ENCODE measurements at regions not wholly inside any gene's neighbourhood (a gene's known extent, or its start where the extent isn't known, plus 50 kb on each side); places are given as distances from the start of the nearest gene placed in this dataset.
"Not testable (repeated sequence)": the region's sequence is repeated elsewhere in the genome, so short reads cannot be mapped to it uniquely, and the experiment has no call there.

GRCh38 chr2:11923935-11924334, 177.5 kb downstream of the LPIN1 start:
- DNase-seq = no peak

GRCh38 chr2:11925295-11926066, 179.0 kb downstream of the LPIN1 start:
- no peak for DNase-seq

- no peak for DNase-seq
Measured at GRCh38 chr2:11930211-11930761, 183.9 kb downstream of the LPIN1 start.

- no peak for DNase-seq
Measured at GRCh38 chr2:11932048-11932512, 185.6 kb downstream of the LPIN1 start.

- no peak for DNase-seq
Measured at GRCh38 chr2:11932962-11933361, 186.5 kb downstream of the LPIN1 start.

- DNase-seq = no peak
Measured at GRCh38 chr2:11933854-11934253, 187.4 kb downstream of the LPIN1 start.

GRCh38 chr2:11936761-11937160, 190.3 kb downstream of the LPIN1 start:
- DNase-seq = no peak

GRCh38 chr2:11938196-11938595, 191.8 kb downstream of the LPIN1 start:
- no peak for DNase-seq

- no peak for DNase-seq
Measured at GRCh38 chr2:11939523-11939922, 193.1 kb downstream of the LPIN1 start.

GRCh38 chr2:11940121-11940743, 193.8 kb downstream of the LPIN1 start:
- DNase-seq = no peak

- DNase-seq = no peak
Measured at GRCh38 chr2:11940799-11941198, 194.4 kb downstream of the LPIN1 start.

- DNase-seq = no peak
Measured at GRCh38 chr2:11941201-11942177, 195.1 kb downstream of the LPIN1 start.

GRCh38 chr2:11942178-11942569, 195.7 kb downstream of the LPIN1 start:
- DNase-seq = no peak

GRCh38 chr2:11944311-11944710, 197.9 kb downstream of the LPIN1 start:
- DNase-seq = no peak

GRCh38 chr2:11945139-11946126, 199.0 kb downstream of the LPIN1 start:
- no peak for DNase-seq

GRCh38 chr2:11947956-11948355, 201.5 kb downstream of the LPIN1 start:
- no peak for DNase-seq

- no peak for DNase-seq
Measured at GRCh38 chr2:11949732-11950523, 203.5 kb downstream of the LPIN1 start.

- no peak for DNase-seq
Measured at GRCh38 chr2:11950896-11951295, 204.5 kb downstream of the LPIN1 start.

- not testable (repeated sequence) for DNase-seq
Measured at GRCh38 chr2:11951492-11951891, 205.1 kb downstream of the LPIN1 start.

GRCh38 chr2:11953258-11953657, 206.8 kb downstream of the LPIN1 start:
- no peak for DNase-seq

- DNase-seq = no peak
Measured at GRCh38 chr2:11955314-11955713, 208.9 kb downstream of the LPIN1 start.
